ENCODE measurements at regions not wholly inside any gene's neighbourhood (a gene's known extent, or its start where the extent isn't known, plus 50 kb on each side); places are given as distances from the start of the nearest gene placed in this dataset.

DNA sequence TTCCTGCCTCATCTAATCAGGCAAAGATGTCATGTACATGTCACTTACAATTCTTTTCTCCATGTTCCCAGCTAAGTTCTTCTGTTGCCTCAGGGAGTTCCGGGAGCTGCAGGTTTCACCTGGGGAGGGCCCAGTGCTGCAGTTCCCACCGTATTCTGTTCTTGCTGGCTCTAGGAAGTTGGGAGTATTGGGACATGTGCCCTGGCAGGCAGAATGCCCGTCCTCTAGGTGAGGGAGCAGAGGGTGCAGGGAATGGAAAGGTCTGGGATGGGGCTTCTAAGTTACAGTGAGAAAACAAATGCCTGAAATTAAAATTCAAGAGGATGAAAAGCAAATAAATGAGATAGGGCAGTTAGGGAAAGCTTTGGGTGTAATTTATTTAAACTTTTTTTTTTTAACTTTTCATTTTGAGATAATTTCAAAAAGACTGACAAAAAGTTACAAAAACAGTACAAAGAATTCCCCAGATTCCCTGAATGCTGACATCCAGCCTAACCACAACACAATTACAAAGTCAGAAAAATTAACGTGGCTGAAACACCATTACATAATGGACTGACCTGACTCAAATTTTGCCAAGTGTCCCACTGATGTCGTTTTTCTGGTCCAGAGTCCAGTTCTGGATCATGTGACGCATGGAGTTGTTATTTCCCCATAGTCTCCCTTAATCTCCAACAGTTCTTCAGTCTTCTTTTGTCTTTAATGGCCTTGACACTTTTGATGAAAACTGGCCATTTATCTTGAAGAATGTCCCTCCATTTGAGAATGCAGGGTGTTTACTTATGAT lies 187.2 kb upstream of the MYL2 start:
- no peak for DNase-seq

DNA sequence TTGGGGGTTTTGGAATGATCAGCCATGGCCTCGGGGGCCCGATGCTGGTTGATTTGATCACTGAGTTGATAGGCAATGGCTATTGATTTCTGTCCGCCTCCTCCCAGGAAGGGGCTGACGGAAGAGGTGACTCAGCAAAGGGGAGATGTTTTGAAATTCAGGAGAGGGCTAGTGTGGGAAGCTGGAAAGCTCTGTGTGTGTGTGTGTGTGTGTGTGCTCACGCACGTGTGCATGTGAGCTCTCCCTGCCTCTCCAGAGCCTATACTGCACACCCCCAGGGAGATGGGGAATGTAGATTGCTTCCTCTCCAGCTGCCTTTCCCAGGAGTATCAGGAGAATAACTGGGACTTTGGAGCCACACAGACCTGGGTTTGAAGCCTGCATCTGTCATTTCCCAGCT lies 184.9 kb upstream of the MYL2 start:
- no peak for DNase-seq

DNA sequence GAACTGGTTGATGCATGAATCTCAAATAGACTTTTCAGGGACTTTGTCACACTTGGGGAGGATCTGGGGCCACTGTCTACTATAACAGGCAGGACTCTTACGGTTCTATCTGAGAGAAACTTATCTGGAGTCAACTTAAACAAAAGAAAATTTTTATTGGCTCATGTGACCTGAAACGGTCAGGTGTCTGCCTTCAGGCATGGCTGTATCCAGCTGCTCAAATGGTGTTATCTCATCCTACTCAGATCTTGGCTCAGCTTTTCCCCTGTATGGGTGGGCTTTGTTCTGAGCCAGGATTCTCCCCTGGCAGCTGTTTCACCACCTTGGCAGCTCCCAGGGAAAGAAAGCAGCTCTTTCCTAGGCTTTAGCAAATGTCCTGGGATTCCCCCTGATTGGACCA lies 183.2 kb upstream of the MYL2 start:
- no peak for DNase-seq

DNA sequence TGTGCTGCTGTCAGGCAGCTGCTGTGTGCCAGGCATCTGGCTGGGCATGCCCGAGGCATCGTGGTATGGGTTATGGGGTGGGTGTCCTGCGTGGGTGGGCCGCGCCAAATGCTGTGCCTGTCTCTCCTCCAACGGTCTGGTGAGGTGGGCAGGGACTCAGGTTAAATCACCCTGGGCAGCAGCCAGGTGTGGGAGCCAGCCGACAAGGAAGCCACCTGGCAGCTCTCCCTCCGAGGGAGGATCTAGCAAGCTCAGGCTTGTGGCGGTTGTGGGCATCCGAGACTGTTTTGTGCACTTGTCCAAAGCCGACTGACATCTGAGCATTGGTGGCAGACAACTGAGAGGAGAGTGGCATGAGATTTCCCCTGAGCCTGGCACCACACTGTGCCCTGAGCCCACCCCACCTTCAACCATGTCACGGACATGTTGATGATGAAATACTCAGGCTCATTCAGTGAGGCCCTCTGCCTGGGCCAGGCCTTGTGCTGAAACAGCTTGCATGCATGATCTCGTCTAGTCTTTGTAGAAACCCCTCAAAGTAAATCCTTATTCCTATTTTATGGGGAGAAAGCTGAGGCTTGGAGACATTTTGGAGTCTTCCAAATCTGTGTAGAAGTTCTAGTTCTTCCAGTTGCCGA lies 181.8 kb upstream of the MYL2 start:
- no peak for DNase-seq

DNA sequence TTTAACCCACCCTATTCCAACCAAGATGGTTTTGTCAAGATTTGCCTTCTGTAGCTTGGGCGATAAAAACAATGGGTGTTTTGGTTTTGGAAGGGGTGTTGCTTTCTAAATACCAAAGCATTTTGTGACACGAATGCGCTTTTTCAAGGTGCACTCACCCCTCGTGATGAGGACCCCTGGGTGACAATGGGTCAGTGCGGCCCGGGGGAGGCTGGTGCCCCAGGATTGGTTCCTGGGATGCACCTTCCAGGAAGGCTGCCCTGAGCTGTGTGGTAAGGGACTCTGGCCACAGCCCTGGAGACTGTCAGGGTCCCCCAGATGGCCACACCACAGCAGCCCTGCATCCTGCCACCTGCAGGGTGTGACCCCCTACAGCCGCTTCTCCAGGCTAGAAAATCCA lies 180.6 kb upstream of the MYL2 start:
- DNase-seq = no peak

DNA sequence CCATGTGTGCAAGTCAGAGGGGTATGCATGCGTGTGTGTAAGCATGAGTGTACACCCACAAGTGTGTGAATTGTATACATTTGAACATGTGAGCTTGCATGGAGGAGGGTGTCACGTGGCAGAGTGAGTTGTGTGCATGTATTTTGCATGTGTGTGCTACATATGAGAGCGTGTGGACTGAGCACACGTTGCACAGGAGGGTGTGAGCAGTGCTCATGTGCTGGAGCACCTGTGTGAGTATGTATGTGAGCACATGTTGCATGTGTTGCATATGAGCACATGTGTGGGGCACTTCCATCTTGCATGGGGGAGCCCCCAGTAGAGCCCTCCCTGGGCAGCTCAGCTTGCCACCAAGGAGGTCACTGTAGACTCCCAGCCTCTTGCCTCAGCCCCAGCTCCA lies 180.2 kb upstream of the MYL2 start:
- no peak for DNase-seq

DNA sequence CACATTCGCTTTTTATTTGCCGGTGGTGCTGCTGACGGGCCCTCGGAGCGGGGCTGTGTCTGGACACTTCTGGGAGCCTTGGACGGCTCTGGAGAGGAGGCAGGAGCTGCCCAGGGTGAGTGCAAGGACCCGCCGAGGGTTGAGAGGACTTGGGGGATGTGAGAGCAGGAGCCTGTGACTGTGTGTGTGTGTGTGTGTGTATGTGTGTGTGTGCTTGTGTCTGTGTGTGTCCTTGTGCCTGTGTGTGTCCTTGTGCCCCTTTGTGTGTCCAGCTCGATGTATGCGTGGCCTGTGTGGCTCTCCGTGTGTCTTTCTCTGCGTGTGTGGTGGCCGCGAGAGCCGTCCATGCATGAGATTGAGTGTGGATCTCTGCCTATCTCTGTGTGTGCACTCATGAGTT lies 179.6 kb upstream of the MYL2 start:
- no peak for DNase-seq

DNA sequence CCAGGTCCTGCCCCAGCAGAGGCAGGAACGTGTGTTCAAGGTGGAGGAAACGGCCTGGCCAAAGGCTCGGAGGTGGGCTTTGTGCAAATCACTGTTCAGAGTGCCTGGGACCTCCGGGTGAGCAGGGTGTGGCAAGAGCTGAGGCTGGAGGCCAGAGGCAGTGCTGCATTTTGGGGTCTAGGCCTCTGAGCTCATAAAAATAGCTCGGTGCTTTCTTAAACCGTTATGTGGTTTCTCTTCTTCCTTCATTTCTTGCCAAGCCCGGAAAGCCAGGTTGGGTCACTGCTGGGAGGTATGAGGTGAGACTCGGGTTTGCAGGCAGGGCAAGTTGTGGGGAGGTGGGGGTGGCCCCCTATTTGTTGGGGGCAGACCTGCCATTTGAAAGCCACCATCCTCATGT lies 178.8 kb upstream of the MYL2 start:
- no peak for DNase-seq

DNA sequence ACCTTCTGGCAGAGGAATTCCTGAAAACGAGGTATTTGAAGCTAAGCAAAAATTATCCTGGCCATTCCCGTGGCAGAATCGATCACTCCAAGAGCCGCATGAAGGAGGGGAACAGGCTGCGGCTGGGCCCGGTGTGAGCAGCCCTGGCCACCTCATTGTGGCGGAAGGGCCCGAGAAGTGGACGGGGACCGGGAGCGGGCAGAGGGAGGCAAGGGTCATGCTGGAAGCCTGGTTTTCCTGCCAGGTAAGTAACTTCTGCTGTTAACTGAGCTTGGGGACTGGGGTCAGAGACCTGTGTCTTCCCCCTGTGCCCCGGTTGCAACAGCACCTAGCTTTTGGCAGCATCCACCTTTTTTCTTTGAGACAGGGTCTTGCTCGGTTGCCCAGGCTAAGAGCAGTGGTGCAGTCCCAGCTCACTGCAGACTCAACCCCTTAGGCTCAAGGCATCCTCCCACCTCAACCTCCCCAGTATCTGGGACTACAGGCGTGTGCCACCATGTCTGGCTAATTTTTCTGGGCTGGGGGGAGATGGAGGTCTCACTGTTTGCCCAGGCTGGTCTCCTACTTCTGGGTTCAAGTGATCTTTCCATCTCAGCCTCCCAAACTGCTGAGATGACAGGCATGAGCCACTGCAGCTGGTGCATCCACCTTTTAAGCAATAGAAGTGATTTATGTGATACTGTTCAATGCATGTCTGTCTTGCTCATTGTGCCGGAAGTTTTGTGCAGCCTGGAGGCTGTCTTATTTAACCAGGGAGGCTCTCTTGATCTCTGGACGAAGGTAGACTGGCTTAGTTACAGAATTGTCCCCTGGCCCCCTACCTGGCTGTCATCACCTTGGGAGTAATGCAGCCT lies 174.0 kb upstream of the MYL2 start:
- no peak for DNase-seq

DNA sequence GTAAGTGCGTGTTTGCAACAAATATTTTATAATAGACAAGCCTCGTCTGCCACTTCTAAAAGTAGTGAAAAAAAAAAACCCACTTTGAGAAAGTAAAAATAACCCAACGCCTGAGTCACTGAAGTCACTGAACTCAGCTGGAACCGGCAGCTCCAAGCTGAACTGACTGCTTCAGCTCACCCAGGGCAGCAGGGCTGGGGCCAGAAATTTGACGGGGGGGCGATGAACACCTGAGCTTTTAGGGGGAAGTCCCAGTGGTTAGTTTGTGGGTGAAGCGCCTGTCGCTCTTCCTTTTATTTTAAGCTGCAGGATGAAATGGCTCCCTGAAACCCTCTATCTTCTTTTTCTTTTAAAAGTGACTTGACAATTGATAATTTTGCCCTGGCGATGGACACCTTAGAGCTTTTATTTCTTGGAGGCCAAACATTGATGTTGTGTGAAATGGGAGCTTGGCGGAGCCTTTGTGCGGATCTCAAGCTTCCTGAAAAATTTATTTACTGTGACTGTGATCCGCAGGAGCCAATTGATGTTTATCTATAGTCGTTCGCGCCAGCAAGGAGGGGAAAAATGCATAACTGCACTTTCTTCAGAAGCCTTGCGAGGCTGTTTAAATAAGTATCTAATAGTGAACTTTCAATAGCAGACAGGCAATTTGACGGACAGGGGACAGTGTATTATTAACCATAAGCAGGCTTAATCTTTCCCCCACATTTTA lies 173.2 kb upstream of the MYL2 start:
- DNase-seq = no peak

DNA sequence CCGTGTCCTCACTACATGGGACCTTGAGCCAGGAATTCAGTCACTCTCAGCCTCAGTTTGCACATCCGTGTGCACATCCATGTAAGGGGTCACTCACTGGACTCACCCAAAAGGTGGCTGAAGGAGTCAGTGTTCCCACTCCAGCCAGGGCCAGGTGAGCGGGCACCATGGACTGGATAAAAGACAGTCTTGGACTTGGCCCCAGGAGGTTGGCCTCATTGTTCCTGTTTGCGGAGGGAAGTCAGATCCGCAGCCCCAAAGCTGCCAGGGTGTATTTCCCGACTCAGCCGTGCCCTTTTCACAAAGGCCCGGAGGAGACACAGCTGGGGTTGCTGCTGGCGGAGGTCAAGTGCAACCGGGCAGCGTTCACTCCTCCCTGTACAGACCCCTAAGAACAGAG lies 170.7 kb upstream of the MYL2 start:
- DNase-seq = no peak

DNA sequence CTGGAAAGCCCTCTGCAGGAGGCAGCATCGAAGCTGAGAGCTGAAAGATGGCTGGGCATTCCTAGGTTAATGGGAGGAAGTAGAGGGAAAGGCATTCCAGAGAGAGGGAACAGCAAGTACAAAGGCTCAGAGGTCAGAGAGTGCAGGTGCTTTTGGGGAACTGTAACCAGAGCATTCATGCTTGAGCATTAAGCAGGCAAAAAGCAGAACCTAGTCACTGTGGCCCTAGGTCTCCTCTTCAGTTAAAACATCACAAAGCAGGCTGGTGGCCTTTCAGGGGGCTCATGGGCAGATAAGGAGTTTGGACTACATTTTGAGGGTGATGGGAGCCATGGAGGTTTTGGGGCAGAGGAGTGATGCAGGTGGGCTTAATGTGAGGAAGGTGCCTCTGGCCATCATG lies 169.2 kb upstream of the MYL2 start:
- DNase-seq = no peak

DNA sequence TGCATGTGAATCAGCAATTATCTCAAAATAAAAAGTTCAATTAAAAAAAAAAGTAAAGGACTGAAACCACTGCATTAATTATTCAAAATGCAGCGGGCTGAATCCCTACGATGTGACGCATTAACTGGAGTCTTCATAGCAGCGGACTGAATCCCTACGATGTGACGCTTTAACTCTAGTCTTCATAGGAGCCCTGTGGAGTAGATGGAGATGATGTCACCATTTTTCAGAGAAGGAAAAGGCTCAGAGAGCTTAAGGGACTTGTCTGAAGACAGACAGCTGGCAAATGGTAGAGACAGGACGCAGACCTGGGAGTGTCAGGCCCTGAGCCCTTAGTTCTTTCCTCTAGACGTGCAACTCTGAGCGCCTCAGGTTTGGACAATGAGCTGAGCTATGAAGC lies 168.0 kb upstream of the MYL2 start:
- no peak for DNase-seq

DNA sequence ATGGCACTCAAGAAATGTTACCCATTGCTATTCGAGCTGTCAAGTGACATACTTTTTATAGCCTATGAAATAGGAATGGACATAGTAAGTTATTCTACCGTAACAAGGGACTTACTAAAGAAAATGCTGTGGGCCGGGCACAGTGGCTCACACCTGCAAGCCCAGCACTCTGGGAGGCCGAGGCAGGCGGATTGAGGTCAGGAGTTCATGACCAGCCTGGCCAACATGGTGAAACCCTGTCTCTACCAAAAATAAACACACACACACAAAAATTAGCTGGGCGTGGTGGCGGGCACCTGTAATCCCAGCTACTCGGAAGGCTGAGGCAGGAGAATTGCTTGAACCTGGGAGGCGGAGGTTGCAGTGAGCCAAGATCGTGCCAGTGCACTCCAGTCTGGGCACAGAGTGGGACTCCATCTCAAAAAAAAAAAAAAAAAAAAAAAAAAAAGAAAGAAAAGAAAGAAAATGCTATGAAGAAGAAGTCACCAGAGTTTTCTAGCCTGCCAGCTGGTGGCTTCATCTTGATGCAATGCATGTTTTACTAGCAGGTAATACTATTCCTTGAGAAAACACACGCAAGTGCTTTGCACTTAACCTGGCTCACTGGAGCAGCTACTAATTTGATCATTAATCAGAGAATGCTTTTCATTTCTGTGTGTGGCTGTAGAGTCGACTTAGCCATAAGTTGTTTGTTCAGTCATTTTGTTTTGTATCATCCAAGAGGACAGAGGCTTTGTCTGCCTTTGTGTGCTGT lies 166.7 kb upstream of the MYL2 start:
- no peak for DNase-seq

DNA sequence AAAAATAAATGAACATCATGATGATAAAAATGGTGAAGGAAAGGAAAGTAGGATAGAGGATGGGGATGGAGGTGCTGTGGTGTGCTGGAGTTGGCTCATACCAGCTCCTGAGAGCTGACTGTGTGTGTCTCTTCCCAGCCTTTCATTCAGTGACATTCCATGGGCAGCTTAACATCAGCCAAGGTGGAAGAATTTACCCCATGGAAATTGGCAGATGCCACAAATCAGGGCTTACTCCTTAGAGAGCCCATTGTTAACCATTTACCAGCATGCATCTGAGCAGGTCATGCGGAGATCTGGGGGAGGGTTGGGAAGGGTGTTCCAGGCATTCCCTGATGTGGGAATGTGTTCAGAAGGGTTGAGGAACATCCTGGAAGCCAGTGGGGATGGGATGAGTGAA lies 164.7 kb upstream of the MYL2 start:
- no peak for DNase-seq

DNA sequence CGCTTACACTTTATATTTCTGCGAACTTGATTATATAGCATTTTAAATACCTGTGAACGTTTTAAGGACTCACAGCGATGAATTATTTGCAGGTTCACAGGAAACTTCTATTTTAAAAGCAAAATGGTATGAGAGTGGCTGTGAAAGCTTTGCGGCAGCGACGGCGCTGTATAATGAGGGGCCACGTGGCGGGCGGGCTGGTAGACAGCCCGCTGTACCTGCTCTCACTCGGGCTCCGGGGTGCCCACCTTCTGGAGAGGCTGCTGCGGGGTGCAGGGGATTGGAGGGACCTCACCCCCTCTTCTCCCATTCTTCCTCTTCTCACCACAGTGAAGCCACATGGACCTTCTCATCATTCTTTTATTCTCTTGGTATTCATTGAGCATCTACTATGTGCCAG lies 164.2 kb upstream of the MYL2 start:
- DNase-seq = no peak

DNA sequence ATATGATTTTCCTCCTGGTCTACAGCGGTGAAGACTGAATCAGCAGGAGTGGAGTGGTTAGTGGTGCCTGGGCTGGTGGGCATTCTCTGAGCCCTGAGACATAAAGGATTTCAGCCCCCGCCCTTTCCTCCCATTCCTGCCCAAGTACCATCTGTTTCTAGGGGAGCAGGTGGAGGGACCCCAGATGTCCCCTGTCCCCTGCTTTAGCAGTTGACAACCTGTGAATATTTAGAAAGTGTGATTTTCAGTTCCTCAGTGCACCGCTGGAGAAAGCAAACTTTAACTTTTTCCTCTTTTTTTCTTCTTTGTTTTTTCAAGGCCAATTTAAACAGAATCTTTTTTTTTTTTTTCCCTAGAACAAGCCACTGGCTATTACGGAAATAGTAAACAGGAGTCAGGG lies 163.8 kb upstream of the MYL2 start:
- DNase-seq = no peak

DNA sequence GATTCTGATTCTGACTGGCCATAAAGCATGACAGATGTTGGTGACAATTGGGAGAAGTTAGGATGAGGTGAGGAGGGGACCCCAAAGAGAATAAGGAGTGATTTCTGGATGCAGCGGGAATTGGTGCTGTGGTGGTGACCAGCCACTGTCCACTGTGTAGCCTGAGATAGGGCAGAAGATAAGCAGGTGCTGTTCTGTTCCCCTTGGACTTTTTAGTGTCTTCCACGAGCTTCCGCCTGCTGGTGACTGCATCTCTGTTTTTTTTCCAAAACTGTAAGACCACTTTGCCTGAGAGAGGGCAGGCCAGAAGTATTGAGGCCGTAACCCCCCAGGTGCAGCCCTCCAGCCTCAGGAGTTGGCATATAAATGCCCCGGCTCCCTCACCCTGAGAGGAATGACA lies 161.2 kb upstream of the MYL2 start:
- no peak for DNase-seq

DNA sequence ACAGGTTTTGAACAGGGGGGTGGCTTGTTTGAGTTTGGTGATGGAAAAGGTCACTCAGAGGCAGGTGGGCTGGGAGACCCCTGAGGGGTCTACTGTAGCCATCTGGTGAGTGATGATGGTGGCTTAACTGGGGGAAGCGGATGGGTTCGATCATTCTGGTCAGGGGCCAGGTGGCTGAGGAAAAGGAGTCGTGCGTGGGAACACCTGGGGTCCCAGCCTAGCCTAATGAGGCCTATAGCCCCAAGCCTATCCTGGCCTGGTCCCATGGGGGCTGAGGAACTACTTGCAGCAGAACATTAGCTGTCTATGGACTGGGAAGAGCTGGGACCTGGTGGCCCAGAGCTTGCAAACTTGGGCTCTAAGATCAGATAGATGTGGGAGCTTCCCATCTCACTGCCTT lies 158.4 kb upstream of the MYL2 start:
- DNase-seq = no peak

DNA sequence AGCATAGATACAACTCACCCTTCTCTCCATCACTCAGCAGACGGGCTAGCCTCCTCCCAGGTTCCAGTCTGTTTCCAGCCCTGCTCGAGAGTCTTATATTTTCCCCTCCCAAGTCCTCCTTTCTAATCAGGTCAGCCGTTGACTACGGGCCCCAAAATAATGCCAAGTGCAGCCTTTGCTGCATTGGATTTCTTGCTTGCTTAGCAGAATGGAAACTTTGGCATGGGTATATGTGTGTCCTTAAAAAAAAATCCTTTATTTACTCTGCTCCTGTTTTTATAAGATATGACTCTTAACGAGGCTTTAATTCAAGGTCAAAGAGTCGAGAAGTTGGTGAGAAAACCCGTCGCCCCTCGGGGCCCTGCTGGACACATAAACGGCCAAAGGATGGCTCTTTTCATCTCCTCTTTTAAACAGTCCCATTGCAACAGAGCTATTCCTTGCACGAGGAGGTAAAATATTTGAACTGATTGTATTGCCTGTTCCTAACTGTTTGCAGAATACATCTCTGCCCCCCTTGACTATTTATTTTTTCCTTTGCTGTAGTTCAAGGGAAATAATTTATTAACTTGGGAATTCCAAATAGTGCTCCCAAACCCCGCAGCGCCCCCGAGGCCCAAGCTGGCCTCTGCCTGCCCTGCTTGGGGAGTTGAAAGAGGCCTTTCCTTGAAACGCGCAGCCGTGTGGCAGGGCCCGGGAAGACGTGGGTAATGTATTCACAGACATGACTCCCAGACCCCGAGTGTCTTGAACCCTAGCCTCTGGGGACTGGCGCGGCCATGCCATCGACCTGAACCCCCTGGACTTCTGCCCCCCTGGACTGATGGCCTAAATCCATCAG lies 156.5 kb upstream of the MYL2 start:
- no peak for DNase-seq

DNA sequence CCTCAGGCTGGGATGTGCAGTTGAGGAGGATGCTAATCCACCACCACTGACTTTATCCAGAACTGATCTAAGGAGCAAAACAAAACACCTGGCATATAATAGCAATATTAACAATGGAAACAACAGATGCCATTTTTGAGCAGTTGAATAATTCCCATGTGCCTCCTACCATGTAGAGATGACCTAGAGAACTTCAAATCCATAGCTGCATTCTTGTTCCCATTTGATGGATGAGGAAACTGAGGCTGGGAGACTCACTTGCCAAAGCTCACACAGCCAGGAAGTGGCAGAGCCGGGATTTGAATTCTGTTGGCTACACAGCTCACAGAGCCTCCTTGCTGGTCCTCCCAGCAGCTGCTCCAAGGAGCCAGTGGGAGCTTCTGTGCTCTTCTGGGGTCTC lies 155.8 kb upstream of the MYL2 start:
- DNase-seq = no peak

DNA sequence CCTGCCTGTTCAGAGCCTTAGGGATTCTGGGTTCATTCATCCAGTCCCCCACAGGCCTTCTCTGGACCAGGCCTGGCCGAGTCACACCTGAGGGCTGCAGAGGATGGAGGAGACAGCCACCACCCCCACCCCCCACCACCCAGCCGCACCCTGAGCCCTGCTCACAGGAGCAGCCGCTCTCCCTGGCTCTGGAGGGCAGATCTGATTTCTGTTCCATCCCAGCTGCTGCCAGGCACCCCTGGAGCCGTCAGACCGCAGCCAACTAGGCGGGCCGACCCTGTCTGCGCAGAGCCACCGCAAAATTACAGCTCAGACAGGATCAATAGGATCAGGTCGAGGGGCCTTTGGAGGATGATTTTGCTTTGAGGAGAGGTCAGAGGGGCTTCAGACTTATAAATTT lies 154.6 kb upstream of the MYL2 start:
- no peak for DNase-seq
